ENCODE measurements at regions not wholly inside any gene's neighbourhood (a gene's known extent, or its start where the extent isn't known, plus 50 kb on each side); places are given as distances from the start of the nearest gene placed in this dataset.

GRCh38 chr2:237171396-237171795 lies 85.7 kb downstream of the COPS8 start:
- DNase-seq = no peak

DNA sequence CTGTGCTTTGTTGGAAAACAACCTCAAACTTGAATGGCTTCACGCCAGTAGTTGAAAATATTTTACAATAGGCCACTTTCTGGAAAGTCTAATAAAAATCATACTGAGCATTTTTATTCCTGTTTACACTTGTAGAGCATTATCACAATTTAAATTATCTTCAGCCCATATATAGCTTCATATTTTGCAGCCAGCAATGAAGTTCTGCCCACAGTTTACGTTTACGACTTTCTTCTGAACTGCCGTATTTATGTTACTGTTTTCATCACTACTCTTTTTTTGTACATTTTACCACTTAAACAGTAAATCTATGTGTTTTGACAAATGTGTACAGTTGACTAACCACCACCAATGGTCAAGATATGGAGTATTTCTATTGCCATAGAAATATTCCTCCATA lies 86.2 kb downstream of the COPS8 start:
- no peak for DNase-seq

DNA sequence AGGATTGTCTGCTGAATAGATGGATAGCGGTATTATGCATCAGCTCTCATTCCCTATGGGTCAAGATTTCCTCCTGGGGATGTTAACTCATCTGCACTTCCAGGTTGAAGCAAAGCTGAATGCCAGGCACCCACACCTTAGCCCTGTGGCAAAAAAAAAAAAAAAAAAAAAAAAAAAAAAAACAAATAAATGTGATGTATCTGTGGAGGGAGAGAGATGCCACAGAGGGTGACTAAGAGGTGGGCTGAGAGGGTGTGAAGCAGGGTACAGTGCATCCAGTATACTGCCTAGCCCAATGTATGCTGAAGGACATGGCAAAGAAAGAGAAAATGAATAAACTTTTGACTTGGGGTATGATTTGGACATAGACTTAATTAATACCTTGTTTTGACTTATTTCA lies 91.4 kb downstream of the COPS8 start:
- DNase-seq = no peak

- no peak for DNase-seq
These were observed 92.3 kb downstream of the COPS8 start for GRCh38 chr2:237177986-237178385.

DNA sequence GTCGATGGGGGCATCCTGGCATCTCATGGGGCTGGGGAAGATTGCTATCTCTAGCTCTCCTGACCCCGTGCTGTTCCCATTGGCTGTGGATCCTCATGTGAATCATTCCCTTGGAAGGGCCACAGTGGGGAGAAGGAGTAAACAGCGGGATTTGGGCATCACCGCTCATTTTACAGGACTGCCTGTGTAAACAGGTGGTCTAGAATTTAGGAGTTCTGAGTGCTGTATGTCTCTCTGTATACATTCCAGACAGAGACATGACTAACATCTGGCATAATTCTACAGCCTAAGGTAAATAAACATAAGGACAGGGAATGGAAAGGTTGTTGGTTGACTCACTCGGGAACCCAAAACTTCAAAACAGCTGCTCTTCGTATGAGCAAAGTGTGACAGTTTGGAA lies 92.7 kb downstream of the COPS8 start:
- no peak for DNase-seq

DNA sequence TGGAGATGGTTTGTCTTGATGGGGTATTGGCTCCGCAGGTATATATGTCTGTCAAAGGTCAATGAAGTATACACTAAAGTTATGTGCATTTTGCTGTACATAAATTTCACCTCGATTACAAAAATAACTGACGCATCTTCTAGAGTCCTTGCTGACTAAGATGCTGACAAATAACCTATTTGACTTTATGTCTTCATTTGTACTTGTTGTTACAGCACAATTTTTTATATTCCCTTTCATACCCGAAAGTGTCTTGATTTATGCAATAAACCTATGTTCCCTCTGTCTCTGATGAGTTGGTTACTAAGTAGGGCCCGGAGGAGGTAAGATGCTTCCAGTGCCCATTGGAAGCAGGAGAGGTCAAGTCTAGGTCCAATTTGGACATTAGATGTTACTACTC lies 93.5 kb downstream of the COPS8 start:
- no peak for DNase-seq

- no peak for DNase-seq
These were observed 94.5 kb downstream of the COPS8 start for GRCh38 chr2:237180187-237180586.

DNA sequence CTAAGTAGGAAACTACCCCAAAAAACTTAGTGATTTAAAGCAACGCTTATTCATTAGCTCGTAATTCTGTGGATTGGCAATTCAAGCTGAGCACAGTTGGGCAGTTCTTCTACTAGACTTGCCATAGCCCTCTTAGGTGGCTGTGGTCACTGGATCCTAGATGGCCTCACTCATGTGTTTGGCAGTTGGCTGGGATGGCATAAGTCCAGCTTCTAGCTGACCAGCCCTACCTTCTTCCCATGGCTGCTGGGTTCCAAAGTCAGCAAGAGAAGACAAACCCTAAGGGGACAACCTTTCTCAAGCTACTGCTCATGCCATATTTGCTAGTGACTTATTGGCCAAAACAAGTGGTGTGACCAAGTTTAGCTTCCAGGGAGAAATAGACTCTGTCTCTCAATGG lies 95.3 kb downstream of the COPS8 start:
- DNase-seq = no peak

- no peak for DNase-seq
These were observed 96.2 kb downstream of the COPS8 start for GRCh38 chr2:237181844-237182243.

GRCh38 chr2:237182422-237183123 lies 96.9 kb downstream of the COPS8 start:
- DNase-seq = no peak

GRCh38 chr2:237184192-237184918 lies 98.7 kb downstream of the COPS8 start:
- no peak for DNase-seq

DNA sequence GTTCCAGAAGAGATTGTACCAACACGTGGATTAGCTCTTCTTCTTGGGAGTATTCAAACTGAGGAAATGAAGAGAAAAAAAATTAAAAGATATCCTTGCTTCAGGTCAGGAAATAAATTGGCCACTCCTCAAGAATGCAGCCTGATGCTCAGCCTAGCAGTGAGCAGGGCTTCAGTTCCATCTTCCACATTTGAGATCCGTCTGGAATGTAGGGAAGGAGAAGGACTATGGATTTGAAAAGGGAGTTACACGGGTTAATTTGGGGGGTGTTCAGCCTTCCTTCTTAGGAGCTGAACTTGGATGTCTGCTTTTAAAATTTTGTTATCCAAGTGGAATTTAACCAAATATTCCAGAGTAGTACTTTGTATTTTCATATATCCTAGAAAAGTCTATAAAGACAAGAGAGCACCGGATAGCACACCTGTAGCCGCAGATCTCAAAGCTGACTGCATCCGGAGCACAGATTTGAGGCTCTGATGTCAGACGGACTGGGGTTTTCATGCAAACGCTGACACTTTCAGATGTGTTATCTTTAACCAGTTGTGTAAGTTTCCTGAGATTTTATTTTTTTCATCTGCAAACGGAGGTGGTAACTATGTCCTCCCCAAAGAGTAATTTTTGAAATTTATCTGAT lies 99.3 kb downstream of the COPS8 start:
- DNase-seq = no peak

- DNase-seq = no peak
These were observed 99.8 kb downstream of the COPS8 start for GRCh38 chr2:237185553-237185925.

GRCh38 chr2:237189799-237190198 lies 104.1 kb downstream of the COPS8 start:
- no peak for DNase-seq

GRCh38 chr2:237190966-237191713 lies 105.5 kb downstream of the COPS8 start:
- DNase-seq = no peak

DNA sequence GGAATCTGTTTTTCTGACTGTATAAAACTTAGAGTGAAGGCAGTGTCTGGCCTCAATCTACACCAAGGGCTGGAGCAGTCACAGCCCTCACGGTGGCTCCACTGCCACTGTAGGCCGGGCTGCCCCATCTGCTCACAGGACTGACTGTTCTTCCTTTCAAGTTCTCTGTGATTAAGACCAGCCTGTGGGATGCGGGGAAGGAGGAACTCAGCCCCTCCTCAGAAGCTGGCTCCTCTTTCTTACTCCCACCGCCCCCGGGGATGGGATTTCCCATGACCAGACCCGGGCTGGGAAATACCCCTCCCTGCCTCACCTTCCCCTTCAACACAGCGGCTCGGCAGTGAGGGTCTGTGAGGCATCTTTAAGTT lies 106.0 kb downstream of the COPS8 start:
- DNase-seq = no peak

GRCh38 chr2:237192881-237193280 lies 107.2 kb downstream of the COPS8 start:
- DNase-seq = no peak

DNA sequence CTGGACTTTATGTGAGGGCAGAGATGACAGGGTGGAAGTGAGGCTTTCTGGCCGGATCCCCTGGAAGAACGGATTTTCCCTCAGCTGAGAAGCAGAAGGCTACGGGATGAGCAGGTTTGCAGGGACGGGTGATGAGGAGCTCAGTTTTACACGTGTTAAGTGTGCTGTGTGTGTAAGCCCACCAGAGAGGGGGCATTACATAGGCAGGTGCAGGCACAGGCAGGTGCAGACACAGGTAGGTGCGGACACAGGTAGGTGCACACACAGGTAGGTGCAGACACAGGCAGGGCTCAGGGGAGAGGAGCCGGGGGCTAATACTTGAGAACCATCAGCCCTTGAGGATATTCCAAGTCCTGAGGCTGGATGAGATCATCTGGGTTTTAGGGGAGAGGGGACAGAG lies 107.7 kb downstream of the COPS8 start:
- no peak for DNase-seq

DNA sequence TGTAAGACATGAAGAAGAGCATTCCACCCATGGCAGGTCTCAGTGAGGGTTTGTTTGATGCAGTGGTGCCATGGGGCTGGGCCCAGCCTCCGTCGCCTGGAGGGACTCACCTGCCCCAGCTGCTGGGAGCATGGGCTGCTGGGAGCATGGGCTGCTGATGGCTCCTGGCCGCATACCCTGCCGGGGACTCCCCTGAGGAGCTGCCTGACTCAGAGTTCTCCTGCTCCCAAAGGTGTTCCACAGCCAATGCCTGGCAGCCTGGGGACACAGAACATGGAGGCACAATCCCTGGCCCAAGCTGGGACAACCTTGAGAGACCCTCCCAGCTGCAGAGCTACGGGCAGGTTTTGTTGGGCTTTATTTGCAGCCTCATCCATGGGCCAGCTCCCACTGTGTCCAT lies 108.4 kb downstream of the COPS8 start:
- no peak for DNase-seq

GRCh38 chr2:237194906-237195305 lies 109.2 kb downstream of the COPS8 start:
- DNase-seq = no peak

- no peak for DNase-seq
These were observed 109.9 kb downstream of the COPS8 start for GRCh38 chr2:237195396-237196120.

GRCh38 chr2:237196409-237196808 lies 110.7 kb downstream of the COPS8 start:
- no peak for DNase-seq

Data from activated CD4-positive, alpha-beta T cell treated with anti-CD3 and anti-CD28 coated beads for 48 hours (primary cell).